ENCODE measurements at regions not wholly inside any gene's neighbourhood (a gene's known extent, or its start where the extent isn't known, plus 50 kb on each side); places are given as distances from the start of the nearest gene placed in this dataset.

DNA sequence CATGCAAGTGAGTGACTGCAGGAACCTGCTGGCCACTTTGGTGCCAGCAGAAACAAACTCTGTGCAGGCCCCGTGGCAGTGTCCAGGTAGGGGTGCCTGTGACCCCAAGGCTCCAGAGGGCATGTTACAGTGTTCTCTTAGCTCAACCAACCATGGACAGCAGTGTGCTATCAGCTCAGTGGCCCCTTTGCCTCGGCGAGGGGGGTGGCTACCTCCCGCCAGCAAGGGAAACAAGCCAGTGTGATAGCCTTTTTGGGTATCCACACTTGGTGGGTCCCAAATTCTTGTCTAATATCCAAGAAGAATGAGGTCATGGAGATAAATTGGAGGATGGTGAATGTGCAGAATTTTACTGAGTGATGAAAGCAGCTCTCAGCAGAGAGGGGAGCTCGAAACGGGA lies 298.6 kb upstream of the SLC30A5 start:
- CTCF ChIA-PET: no interaction called here
- no peaks in the 10 kb centered on the region for H3K36me3 Mint-ChIP-seq (ENCODE audit: low read depth)
- no peak overlapping the region for H3K4me3 Mint-ChIP-seq
- H3K4me1 Mint-ChIP-seq (ENCODE audit: low read depth): no peaks in the 10 kb centered on the region
- no peaks in the 10 kb centered on the region for H3K9me3 Mint-ChIP-seq
- DNase-seq: no peak
- H3K27ac Mint-ChIP-seq: no peak overlapping the region
- no peaks in the 10 kb centered on the region for H3K27me3 Mint-ChIP-seq (ENCODE audit: low read depth)
- intact Hi-C loops (cut with micrococcal nuclease): no loop called here

DNA sequence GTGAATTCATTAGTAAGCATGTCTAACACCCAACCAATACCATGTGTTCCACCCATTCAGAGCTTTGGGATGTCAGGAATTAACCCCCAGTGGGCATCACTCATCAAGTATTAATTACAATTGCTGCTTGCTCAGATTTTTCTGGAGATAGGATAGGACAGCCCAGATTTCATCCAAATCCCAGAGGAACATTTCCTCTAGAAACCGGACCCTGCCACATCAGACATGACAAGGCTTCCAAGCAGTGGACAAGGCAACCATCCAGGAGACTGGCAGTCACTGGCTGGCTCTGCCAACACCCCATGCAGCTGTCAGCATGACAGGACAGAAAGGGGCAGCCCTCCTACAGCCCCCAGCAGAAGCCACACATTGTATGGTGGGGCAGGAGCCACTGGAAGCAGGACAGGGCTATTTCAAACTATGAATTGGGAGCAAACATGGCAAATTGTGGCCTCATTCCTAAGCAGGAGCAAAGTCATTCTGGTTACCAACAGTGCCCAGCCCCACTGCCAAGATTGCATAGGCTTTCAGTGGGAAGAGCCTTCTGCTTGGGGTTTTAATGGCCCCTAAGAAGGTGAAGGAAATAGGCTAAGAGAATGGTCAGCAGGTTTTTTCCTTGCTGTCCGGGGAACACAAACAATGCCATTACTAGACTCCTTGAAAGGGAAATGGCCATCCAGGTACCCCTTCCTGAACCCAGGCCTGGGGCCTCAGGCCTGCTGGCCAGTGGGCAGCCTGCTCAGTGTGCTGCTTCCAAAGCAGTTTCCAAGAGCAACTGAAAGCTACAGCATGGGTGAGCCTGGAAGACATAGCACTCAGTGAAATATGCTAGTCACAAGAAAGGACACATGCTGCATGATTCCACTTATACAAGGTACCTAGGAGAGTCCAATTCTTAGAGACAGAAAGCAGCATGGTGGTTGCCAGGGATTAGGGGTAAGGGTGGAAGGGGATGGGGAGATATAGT lies 294.7 kb upstream of the SLC30A5 start:
- no peak overlapping the region for H3K27ac Mint-ChIP-seq
- no peak overlapping the region for H3K4me3 Mint-ChIP-seq
- no peaks in the 10 kb centered on the region for H3K36me3 Mint-ChIP-seq (ENCODE audit: low read depth)
- H3K4me1 Mint-ChIP-seq (ENCODE audit: low read depth): no peaks in the 10 kb centered on the region
- intact Hi-C loops (cut with micrococcal nuclease): no loop called here
- CTCF ChIA-PET: no interaction called here
- H3K27me3 Mint-ChIP-seq (ENCODE audit: low read depth): no peaks in the 10 kb centered on the region
- H3K9me3 Mint-ChIP-seq: no peaks in the 10 kb centered on the region
- no peak for DNase-seq

DNA sequence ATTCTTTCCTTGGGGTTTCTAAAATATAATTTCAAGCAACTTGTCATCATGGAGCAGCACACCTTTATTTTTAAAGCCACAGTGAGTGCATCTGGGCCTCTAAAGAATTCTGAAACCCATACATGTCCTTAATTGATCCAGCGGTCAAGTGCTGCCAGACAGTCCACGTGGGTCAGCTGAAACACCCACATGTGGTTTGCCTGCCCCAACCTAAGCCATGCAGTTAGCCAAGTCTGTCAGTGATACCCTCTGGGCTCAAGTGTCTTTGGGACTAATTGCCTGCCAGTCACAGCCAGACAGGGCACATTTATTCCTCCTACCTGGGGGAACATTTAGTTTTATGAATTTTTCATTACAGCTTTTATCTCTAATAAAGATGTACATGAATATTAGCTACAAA lies 291.4 kb upstream of the SLC30A5 start:
- H3K4me1 Mint-ChIP-seq (ENCODE audit: low read depth): no peaks in the 10 kb centered on the region
- no peak overlapping the region for H3K27ac Mint-ChIP-seq
- DNase-seq: no peak
- peaks cover 2% of the 10 kb centered on the region for H3K36me3 Mint-ChIP-seq (ENCODE audit: low read depth)
- H3K4me3 Mint-ChIP-seq: no peak overlapping the region
- H3K9me3 Mint-ChIP-seq: peaks cover 4% of the 10 kb centered on the region
- CTCF ChIA-PET: no interaction called here
- intact Hi-C loops (cut with micrococcal nuclease): no loop called here
- H3K27me3 Mint-ChIP-seq (ENCODE audit: low read depth): peaks cover 3% of the 10 kb centered on the region

DNA sequence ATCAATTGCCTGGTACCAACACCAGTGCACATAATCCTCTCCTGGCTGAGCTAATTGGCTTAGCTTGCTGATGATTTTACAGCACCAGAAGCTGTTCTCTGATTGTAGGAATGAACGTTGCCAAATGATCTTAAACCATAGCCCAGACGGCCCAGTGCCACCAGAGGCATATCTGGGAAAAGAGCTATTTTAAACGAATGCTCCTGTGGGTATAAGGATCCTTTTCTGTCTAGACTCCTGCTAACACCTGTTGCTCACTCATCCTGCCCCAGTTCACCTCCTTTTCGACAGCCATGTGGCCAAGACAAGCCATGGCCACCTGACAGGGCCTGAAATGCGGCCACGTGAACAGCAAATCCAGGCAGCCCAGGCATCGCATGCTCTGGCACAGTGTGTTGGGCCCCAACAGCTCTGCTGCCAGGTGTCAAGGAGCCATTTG lies 289.9 kb upstream of the SLC30A5 start:
- peaks cover 2% of the 10 kb centered on the region for H3K36me3 Mint-ChIP-seq (ENCODE audit: low read depth)
- H3K4me3 Mint-ChIP-seq: no peak overlapping the region
- intact Hi-C loops (cut with micrococcal nuclease): no loop called here

DNA sequence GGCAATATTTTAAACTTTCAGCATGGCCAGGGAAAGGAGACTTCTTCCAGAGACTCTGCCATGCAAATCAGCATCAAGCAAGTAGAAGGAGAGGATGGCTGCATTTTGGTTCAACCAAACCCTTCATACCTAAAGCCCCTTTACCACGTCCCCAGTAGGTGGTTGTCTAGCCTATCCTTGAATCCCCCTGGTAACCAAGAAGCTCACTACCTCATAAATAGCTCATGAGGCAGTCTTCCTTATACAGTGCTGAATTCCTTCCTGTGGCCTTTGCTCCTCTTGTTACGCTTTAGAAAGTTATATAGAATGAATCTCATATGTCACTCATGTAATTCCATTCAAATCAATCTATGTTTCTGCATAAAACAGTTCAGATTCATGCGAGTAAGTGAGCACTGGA lies 289.5 kb upstream of the SLC30A5 start:
- H3K4me1 Mint-ChIP-seq (ENCODE audit: low read depth): no peaks in the 10 kb centered on the region
- H3K4me3 Mint-ChIP-seq: no peak overlapping the region
- CTCF ChIA-PET: no interaction called here

More for the DNA sequence above, 289.9 kb upstream of the SLC30A5 start:
- CTCF ChIA-PET: no interaction called here
- no peak for DNase-seq
- Mint-ChIP-seq H3K27me3 (ENCODE audit: low read depth) (peaks cover 3% of the 10 kb centered on the region), H3K27ac (no peak overlapping the region), H3K9me3 (peaks cover 4% of the 10 kb centered on the region), H3K4me1 (ENCODE audit: low read depth) (no peaks in the 10 kb centered on the region)

DNA sequence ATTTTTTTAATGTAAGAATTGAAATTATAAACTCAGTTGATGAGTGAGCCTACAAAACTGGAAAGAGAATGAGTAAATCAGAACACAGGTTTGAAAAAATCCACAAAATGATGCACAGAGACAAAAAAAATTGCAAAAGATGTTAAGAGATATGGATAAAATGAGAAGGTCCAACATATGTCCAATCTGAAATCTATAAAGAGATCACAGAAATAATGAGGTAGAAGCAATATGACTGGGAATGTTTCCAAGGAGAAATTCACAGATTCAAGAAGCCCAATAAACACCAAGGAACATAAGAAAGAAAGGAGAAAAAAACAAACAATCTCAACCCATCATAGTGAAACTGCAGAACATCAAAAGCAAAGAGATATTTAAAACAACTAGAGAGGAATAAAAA lies 288.4 kb upstream of the SLC30A5 start:
- H3K4me1 Mint-ChIP-seq (ENCODE audit: low read depth): no peaks in the 10 kb centered on the region
- H3K9me3 Mint-ChIP-seq: peaks cover 4% of the 10 kb centered on the region
- peaks cover 3% of the 10 kb centered on the region for H3K27me3 Mint-ChIP-seq (ENCODE audit: low read depth)
- CTCF ChIA-PET: no interaction called here
- intact Hi-C loops (cut with micrococcal nuclease): no loop called here
- peaks cover 2% of the 10 kb centered on the region for H3K36me3 Mint-ChIP-seq (ENCODE audit: low read depth)
- H3K4me3 Mint-ChIP-seq: no peak overlapping the region
- no peak overlapping the region for H3K27ac Mint-ChIP-seq
- DNase-seq: no peak

More for the DNA sequence above, 289.5 kb upstream of the SLC30A5 start:
- intact Hi-C loops (cut with micrococcal nuclease): no loop called here
- Mint-ChIP-seq H3K9me3 (peaks cover 4% of the 10 kb centered on the region), H3K27ac (no peak overlapping the region), H3K27me3 (ENCODE audit: low read depth) (peaks cover 3% of the 10 kb centered on the region), H3K36me3 (ENCODE audit: low read depth) (peaks cover 2% of the 10 kb centered on the region)
- DNase-seq: no peak

DNA sequence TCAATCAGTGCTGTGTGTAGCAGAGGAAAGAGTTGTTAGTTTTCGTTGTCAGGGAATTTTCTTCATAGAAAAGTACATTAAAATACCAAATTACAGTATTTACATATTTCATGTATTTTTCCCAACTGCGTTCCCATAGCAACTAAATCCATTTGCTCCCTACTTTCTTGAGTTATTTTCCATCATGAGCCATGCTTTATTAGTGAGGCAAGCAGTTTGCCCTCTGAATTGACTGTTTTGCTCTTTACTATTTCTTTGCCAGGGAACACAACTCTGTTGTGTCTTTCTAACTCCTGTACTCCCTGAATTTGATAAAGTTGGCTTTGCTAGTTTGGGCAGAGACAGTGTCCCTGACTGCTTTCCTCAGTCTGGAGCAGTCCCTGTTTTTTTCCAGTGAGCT lies 276.2 kb upstream of the SLC30A5 start:
- Mint-ChIP-seq H3K27ac (no peak overlapping the region), H3K27me3 (ENCODE audit: low read depth) (no peaks in the 10 kb centered on the region), H3K9me3 (no peaks in the 10 kb centered on the region), H3K4me3 (no peak overlapping the region), H3K36me3 (ENCODE audit: low read depth) (no peaks in the 10 kb centered on the region), H3K4me1 (ENCODE audit: low read depth) (no peaks in the 10 kb centered on the region)
- CTCF ChIA-PET: no interaction called here
- intact Hi-C loops (cut with micrococcal nuclease): no loop called here
- no peak for DNase-seq

DNA sequence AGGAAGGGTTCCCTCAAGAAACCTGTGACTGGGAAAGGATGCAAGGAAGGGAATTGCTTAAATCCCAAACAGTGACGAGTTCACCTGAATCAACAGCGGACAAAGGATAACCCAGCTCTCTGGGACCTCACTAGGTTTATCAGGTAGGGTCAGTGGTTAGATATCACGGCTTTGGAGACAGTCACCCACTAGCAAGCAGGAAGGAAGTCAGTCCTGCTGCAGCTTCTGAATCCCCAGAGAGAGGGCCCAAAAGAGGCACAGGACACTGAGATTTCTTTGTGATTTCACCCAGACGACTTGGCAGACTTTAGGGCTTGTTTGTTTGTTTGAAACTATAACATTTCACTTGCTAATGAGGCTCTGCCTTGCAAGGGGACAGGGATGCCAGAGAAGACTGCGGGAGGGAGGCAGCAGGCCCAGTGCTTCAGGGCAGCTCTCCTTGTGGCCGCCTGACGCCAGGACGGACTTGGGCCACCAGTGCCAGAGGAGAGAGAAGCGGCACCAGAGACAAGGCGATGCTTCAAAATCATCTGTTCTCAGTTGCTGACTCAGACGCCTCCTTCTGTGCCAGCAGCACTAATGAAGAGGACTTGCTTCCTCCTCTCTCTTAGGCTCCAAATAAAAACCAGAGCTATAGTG lies 275.6 kb upstream of the SLC30A5 start:
- H3K36me3 Mint-ChIP-seq (ENCODE audit: low read depth): no peaks in the 10 kb centered on the region
- CTCF ChIA-PET: no interaction called here
- H3K4me1 Mint-ChIP-seq (ENCODE audit: low read depth): no peaks in the 10 kb centered on the region
- H3K9me3 Mint-ChIP-seq: no peaks in the 10 kb centered on the region
- intact Hi-C loops (cut with micrococcal nuclease): no loop called here
- no peak overlapping the region for H3K27ac Mint-ChIP-seq
- DNase-seq: no peak
- H3K4me3 Mint-ChIP-seq: no peak overlapping the region
- no peaks in the 10 kb centered on the region for H3K27me3 Mint-ChIP-seq (ENCODE audit: low read depth)

DNA sequence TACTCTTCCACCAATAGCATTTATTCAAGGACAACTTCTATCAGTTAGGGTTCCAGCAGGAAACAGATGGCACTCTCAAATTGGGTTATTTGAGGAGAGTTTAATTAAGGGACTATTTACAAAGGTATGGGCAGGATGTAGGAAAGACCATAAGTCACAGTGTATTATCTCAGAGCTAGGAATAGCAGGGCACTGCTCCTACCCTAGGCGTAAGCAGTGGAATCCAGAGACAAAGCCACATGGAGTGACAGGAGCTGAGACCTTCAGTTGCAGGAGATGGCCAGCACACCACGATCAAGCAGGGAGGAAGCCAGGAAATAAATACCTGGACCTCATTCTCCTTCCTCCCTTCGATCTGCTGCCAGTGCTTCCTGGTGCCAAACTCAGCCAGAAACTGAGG lies 274.9 kb upstream of the SLC30A5 start:
- intact Hi-C loops (cut with micrococcal nuclease): no loop called here
- H3K36me3 Mint-ChIP-seq (ENCODE audit: low read depth): no peaks in the 10 kb centered on the region
- no peaks in the 10 kb centered on the region for H3K9me3 Mint-ChIP-seq
- no peak overlapping the region for H3K4me3 Mint-ChIP-seq
- CTCF ChIA-PET: no interaction called here
- no peaks in the 10 kb centered on the region for H3K4me1 Mint-ChIP-seq (ENCODE audit: low read depth)
- DNase-seq: no peak
- no peak overlapping the region for H3K27ac Mint-ChIP-seq
- H3K27me3 Mint-ChIP-seq (ENCODE audit: low read depth): no peaks in the 10 kb centered on the region

DNA sequence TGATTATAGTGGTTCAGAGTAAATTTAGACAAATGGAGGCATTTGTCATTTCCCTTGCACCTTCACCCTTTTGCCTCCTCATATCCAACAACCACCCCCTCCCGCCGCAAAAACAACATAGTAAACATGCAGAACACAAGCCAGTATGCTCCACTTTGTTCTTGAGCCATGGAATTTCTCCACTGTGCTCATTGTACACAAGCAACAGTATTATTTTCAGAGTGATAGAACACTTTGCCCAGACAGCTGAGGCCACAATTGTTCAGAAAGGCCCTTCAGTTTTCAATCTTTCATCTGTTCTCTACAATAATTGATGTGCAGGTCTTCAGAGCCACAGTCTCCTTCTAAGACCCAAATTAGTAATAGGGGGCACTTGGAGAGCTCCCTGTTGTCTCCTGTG lies 272.8 kb upstream of the SLC30A5 start:
- intact Hi-C loops (cut with micrococcal nuclease): no loop called here
- CTCF ChIA-PET: no interaction called here
- no peaks in the 10 kb centered on the region for H3K4me1 Mint-ChIP-seq (ENCODE audit: low read depth)
- H3K9me3 Mint-ChIP-seq: no peaks in the 10 kb centered on the region
- H3K27ac Mint-ChIP-seq: no peak overlapping the region
- H3K27me3 Mint-ChIP-seq (ENCODE audit: low read depth): no peaks in the 10 kb centered on the region
- H3K36me3 Mint-ChIP-seq (ENCODE audit: low read depth): no peaks in the 10 kb centered on the region
- no peak overlapping the region for H3K4me3 Mint-ChIP-seq
- DNase-seq: no peak

DNA sequence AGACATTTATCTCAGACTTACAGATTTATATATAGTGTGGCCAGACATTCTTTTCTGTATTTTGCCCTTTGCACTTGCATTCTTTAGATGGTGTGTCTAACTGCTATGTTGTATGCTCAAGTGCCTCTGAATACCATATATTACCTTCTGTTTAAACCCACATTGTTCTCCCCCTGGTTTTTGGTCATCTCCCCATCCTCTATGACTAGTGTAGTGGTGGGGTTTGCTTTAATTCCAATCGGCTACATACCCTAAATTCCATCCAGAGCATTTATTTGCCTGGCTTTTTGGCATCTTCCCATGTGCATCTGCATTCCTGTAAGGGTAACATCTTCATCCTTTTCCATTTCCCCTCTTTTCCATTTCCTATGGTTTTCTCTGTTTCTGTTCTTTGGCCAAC lies 271.0 kb upstream of the SLC30A5 start:
- H3K4me1 Mint-ChIP-seq (ENCODE audit: low read depth): no peaks in the 10 kb centered on the region
- no peaks in the 10 kb centered on the region for H3K27me3 Mint-ChIP-seq (ENCODE audit: low read depth)
- DNase-seq: no peak
- H3K9me3 Mint-ChIP-seq: no peaks in the 10 kb centered on the region
- no peak overlapping the region for H3K27ac Mint-ChIP-seq
- no peak overlapping the region for H3K4me3 Mint-ChIP-seq
- CTCF ChIA-PET: no interaction called here
- H3K36me3 Mint-ChIP-seq (ENCODE audit: low read depth): no peaks in the 10 kb centered on the region
- intact Hi-C loops (cut with micrococcal nuclease): no loop called here

DNA sequence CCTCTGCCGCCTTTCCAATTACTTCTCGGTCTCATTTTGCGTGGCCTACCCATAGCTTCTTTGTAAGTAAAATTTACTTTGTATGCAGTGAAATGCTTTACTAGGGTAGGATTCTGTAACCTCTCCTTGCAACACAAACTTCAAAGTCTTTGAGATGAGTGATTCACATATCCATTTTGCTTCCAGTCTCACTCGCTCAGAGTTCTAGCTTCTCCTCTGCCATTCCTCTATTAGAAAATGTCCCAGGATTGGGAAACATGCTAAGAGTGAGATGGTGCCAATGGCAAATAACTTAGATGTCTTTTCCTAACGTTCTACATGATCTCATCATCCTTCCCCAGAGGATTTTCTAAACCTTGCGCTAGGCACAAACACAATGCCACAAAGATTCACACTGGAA lies 270.5 kb upstream of the SLC30A5 start:
- CTCF ChIA-PET: no interaction called here
- Mint-ChIP-seq H3K27me3 (ENCODE audit: low read depth) (no peaks in the 10 kb centered on the region), H3K4me1 (ENCODE audit: low read depth) (no peaks in the 10 kb centered on the region), H3K36me3 (ENCODE audit: low read depth) (no peaks in the 10 kb centered on the region), H3K27ac (no peak overlapping the region), H3K4me3 (no peak overlapping the region), H3K9me3 (no peaks in the 10 kb centered on the region)
- DNase-seq: no peak
- intact Hi-C loops (cut with micrococcal nuclease): no loop called here

DNA sequence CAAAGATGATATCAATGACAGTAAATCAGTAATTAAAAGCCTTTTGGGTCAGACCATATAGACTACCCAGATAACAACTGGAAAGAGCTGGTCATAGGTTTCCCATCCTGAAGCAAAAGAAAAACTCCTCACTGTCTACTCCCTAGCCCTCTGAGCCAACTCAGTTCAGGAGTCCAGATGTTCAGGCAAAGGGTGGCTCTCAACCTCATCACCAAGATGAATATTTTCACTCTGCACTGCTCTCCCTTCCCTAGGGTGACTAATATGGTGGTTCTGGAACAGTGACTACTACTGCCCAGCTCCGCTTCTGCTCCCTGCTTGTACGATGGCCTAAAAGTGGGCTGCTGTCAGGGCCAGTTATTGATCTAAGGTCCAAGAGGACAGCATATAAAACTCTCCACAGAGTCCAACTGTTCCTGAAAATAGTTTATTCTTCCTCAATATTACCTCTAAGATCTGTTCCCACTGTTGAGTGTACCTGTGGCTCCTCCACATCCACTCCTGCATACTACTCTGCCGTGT lies 263.4 kb upstream of the SLC30A5 start:
- Mint-ChIP-seq H3K4me3 (no peak overlapping the region), H3K9me3 (no peaks in the 10 kb centered on the region), H3K36me3 (ENCODE audit: low read depth) (no peaks in the 10 kb centered on the region), H3K4me1 (ENCODE audit: low read depth) (no peaks in the 10 kb centered on the region), H3K27ac (no peak overlapping the region), H3K27me3 (ENCODE audit: low read depth) (no peaks in the 10 kb centered on the region)
- CTCF ChIA-PET: no interaction called here
- no peak for DNase-seq
- intact Hi-C loops (cut with micrococcal nuclease): no loop called here

Data from activated naive CD4-positive, alpha-beta T cell treated with anti-CD3 and anti-CD28 coated beads for 36 hours (primary cell).